HEK293 (cell line): ENCODE measurements at regions not wholly inside any gene's neighbourhood (a gene's known extent, or its start where the extent isn't known, plus 50 kb on each side); places are given as distances from the start of the nearest gene placed in this dataset.

Experiments
- CTCF ChIA-PET: fragments of 350-600 bp; formaldehyde crosslinking; extraction: SDS; loops from one replicate; lab custom pipeline; 2021; ENCODE audit warnings: antibody characterized with exemption; lab: Yijun Ruan, JAX
- POLR2A ChIA-PET: fragments of 300-600 bp; formaldehyde crosslinking; extraction: SDS; loops from one replicate; lab custom pipeline; 2020; ENCODE audit warnings: antibody characterized with exemption, inconsistent platforms; lab: Yijun Ruan, JAX
- H3K27ac ChIP-seq: fragments of 200-500 bp; sonication (Bioruptor generic); 2 replicates; pipeline ENCODE4 v1.5.1; 2014; ENCODE audit warnings: low read depth, low read length, control low read depth, inconsistent platforms; ENCODE audit errors: extremely low read depth
- H3K36me3 ChIP-seq, 2 experiments: fragments of 200-500 bp in 1 of 2; sonication (Bioruptor generic) in 1 of 2; 1 replicate in 1 of 2; 2 replicates in 1 of 2; pipeline ENCODE4 v1.5.1; 2014 to 2017; ENCODE audit warnings: inconsistent platforms in 2 of 2, low read length in 2 of 2; ENCODE audit not compliant: control insufficient read depth in 2 of 2, insufficient read depth in 1 of 2
- H3K4me1 ChIP-seq: fragments of 200-500 bp; sonication (Bioruptor generic); 2 replicates; pipeline ENCODE4 v1.5.1; 2014; ENCODE audit warnings: mild to moderate bottlenecking, low read length, inconsistent platforms; ENCODE audit not compliant: control insufficient read depth, insufficient read depth
- H3K4me3 ChIP-seq: 2 replicates; pipeline ENCODE4 v1.5.1; 2011; ENCODE audit warnings: low read depth, mild to moderate bottlenecking, control low read depth, low read length, moderate library complexity
- H3K9me3 ChIP-seq: fragments of 200-500 bp; sonication (Bioruptor generic); 2 replicates; pipeline ENCODE4 v1.5.1; 2014; ENCODE audit warnings: low read depth, low read length, inconsistent platforms; ENCODE audit not compliant: control insufficient read depth, insufficient read depth
- GFI1B ChIP-seq: fragments of 450-650 bp; formaldehyde crosslinking; IDR thresholded peaks from 2 replicates; pipeline ENCODE4 v1.5.1; 2016; ENCODE audit warnings: missing biosample characterization, missing genetic modification characterization
- KLF1 ChIP-seq: fragments of 450-650 bp; formaldehyde crosslinking; IDR thresholded peaks from 2 replicates; pipeline ENCODE4 v1.5.1; 2016; ENCODE audit warnings: missing biosample characterization, missing genetic modification characterization
- KLF9 ChIP-seq: fragments of 450-650 bp; formaldehyde crosslinking; IDR thresholded peaks from 2 replicates; pipeline ENCODE4 v1.5.1; 2016; ENCODE audit warnings: missing biosample characterization, missing genetic modification characterization, low read depth
- SCRT1 ChIP-seq: fragments of 450-650 bp; formaldehyde crosslinking; IDR thresholded peaks from 2 replicates; pipeline ENCODE4 v1.5.1; 2016; ENCODE audit warnings: missing biosample characterization, missing genetic modification characterization, borderline replicate concordance
- SCRT2 ChIP-seq: fragments of 450-650 bp; formaldehyde crosslinking; IDR thresholded peaks from 2 replicates; pipeline ENCODE4 v1.5.1; 2016; ENCODE audit warnings: missing biosample characterization, missing genetic modification characterization
- ZNF223 ChIP-seq: fragments of 450-650 bp; formaldehyde crosslinking; IDR thresholded peaks from 2 replicates; pipeline ENCODE4 v1.5.1; 2016; ENCODE audit warnings: missing biosample characterization, missing genetic modification characterization
- ZNF248 ChIP-seq: fragments of 450-650 bp; formaldehyde crosslinking; IDR thresholded peaks from 2 replicates; pipeline ENCODE4 v1.5.1; 2017; ENCODE audit warnings: missing biosample characterization, missing genetic modification characterization
- ZNF302 ChIP-seq: fragments of 450-650 bp; formaldehyde crosslinking; IDR thresholded peaks from 2 replicates; pipeline ENCODE4 v1.5.1; 2016; ENCODE audit warnings: missing biosample characterization, missing genetic modification characterization, low read depth
- ZNF311 ChIP-seq: fragments of 450-650 bp; formaldehyde crosslinking; IDR thresholded peaks from 2 replicates; pipeline ENCODE4 v1.5.1; 2017; ENCODE audit warnings: missing biosample characterization, missing genetic modification characterization, borderline replicate concordance
- ZNF324 ChIP-seq: fragments of 450-650 bp; formaldehyde crosslinking; IDR thresholded peaks from 2 replicates; pipeline ENCODE4 v1.5.1; 2016; ENCODE audit warnings: missing biosample characterization, missing genetic modification characterization
- ZNF341 ChIP-seq: fragments of 450-650 bp; formaldehyde crosslinking; IDR thresholded peaks from 2 replicates; pipeline ENCODE4; 2016; ENCODE audit warnings: low read depth, missing biosample characterization, missing genetic modification characterization
- ZNF354C ChIP-seq: fragments of 450-650 bp; formaldehyde crosslinking; IDR thresholded peaks from 2 replicates; pipeline ENCODE4 v1.5.1; 2016; ENCODE audit warnings: missing biosample characterization, missing genetic modification characterization, low read depth, borderline replicate concordance
- ZNF366 ChIP-seq: fragments of 450-650 bp; formaldehyde crosslinking; conservative IDR thresholded peaks from 2 replicates; pipeline ENCODE4 v1.5.1; 2016; ENCODE audit warnings: missing biosample characterization, missing genetic modification characterization
- ZNF37A ChIP-seq: fragments of 450-650 bp; IDR thresholded peaks from 2 replicates; pipeline ENCODE4 v1.5.1; 2018; ENCODE audit warnings: missing biosample characterization, missing genetic modification characterization
- ZNF549 ChIP-seq: fragments of 450-650 bp; IDR thresholded peaks from 2 replicates; pipeline ENCODE4 v1.5.1; 2018; ENCODE audit warnings: missing biosample characterization, missing genetic modification characterization, mild to moderate bottlenecking, inconsistent platforms, moderate library complexity
- ZNF571 ChIP-seq: fragments of 450-650 bp; formaldehyde crosslinking; IDR thresholded peaks from 2 replicates; pipeline ENCODE4 v1.5.0; 2017; ENCODE audit warnings: missing biosample characterization, missing genetic modification characterization
- ZNF623 ChIP-seq: fragments of 450-650 bp; formaldehyde crosslinking; IDR thresholded peaks from 2 replicates; pipeline ENCODE4 v1.5.1; 2016; ENCODE audit warnings: missing biosample characterization, missing genetic modification characterization
- ZNF626 ChIP-seq: fragments of 450-650 bp; sonication (Bioruptor Pico); formaldehyde crosslinking; IDR thresholded peaks from 2 replicates; pipeline ENCODE4 v1.5.1; 2018; ENCODE audit warnings: missing biosample characterization, missing genetic modification characterization, inconsistent platforms
- ZNF707 ChIP-seq: fragments of 450-650 bp; formaldehyde crosslinking; IDR thresholded peaks from 2 replicates; pipeline ENCODE4 v1.5.1; 2016; ENCODE audit warnings: missing biosample characterization, missing genetic modification characterization
- ZNF76 ChIP-seq: fragments of 450-650 bp; formaldehyde crosslinking; IDR thresholded peaks from 2 replicates; pipeline ENCODE4; 2016; ENCODE audit warnings: low read depth, missing biosample characterization, missing genetic modification characterization, borderline replicate concordance
- ZSCAN16 ChIP-seq: fragments of 450-650 bp; formaldehyde crosslinking; IDR thresholded peaks from 2 replicates; pipeline ENCODE4 v1.5.1; 2016; ENCODE audit warnings: missing biosample characterization, missing genetic modification characterization
- ZSCAN23 ChIP-seq: fragments of 450-650 bp; formaldehyde crosslinking; IDR thresholded peaks from 2 replicates; pipeline ENCODE4 v1.5.1; 2016; ENCODE audit warnings: missing biosample characterization, missing genetic modification characterization
- TF ChIP-seq, protein P1 (sequence below): fragments of 450-650 bp; formaldehyde crosslinking; optimal IDR thresholded peaks from 2 replicates; pipeline ENCODE3; 2016; ENCODE audit warnings: missing biosample characterization, mild to moderate bottlenecking, missing genetic modification characterization
- TF ChIP-seq, protein P2 (sequence below): fragments of 450-650 bp; formaldehyde crosslinking; IDR thresholded peaks from 2 replicates; pipeline ENCODE4 v1.5.1; 2016; ENCODE audit warnings: missing biosample characterization, missing genetic modification characterization

DNA sequence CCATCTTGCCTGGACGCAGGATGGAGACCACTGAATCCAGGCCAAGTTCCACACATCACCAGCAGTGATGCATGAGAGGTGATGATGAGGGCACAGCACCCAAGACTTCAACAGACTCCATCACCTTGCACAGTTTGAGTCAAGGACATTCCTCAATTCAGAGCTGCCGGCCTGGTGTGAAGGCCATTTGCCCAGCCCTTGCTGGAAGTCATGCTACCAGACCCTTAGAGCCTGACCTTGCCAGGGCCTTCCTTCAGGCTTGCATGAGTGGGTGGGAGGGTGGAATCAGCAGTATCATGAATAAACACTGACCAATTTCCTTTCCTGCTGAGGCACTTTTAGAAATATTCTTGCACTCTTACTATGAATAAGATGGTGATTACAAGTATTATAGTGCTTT, 130.2 kb upstream of the SSTR4 start:
- Histone ChIP-seq H3K9me3 (no peaks in the 10 kb centered on the region), H3K4me3 (no peak overlapping the region), H3K36me3 (no peaks in the 10 kb centered on the region), H3K27ac (no peak overlapping the region), H3K4me1 (no peaks in the 10 kb centered on the region)
- TF ChIP-seq ZNF366 (tag by site-specific recombination): no peak
- TF ChIP-seq, protein P1, sequence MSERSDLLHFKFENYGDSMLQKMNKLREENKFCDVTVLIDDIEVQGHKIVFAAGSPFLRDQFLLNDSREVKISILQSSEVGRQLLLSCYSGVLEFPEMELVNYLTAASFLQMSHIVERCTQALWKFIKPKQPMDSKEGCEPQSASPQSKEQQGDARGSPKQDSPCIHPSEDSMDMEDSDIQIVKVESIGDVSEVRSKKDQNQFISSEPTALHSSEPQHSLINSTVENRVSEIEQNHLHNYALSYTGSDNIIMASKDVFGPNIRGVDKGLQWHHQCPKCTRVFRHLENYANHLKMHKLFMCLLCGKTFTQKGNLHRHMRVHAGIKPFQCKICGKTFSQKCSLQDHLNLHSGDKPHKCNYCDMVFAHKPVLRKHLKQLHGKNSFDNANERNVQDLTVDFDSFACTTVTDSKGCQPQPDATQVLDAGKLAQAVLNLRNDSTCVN: no peak
- TF ChIP-seq, protein P2, sequence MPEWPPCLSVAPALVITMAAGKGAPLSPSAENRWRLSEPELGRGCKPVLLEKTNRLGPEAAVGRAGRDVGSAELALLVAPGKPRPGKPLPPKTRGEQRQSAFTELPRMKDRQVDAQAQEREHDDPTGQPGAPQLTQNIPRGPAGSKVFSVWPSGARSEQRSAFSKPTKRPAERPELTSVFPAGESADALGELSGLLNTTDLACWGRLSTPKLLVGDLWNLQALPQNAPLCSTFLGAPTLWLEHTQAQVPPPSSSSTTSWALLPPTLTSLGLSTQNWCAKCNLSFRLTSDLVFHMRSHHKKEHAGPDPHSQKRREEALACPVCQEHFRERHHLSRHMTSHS: no peak
- no peak for TF ChIP-seq ZSCAN16 (tag by site-specific recombination)
- TF ChIP-seq SCRT1 (tag by site-specific recombination): no peak
- TF ChIP-seq ZNF302 (tag by site-specific recombination): no peak
- TF ChIP-seq ZNF223 (tag by site-specific recombination): no peak
- TF ChIP-seq ZNF37A (tag by site-specific recombination): no peak
- TF ChIP-seq ZNF341 (tag by site-specific recombination): no peak
- no peak for TF ChIP-seq GFI1B (tag by site-specific recombination)
- no peak for TF ChIP-seq KLF9 (tag by site-specific recombination)
- TF ChIP-seq KLF1 (tag by site-specific recombination): no peak
- TF ChIP-seq ZNF354C (tag by site-specific recombination): no peak
- TF ChIP-seq ZNF623 (tag by site-specific recombination): no peak
- ChIA-PET POLR2A (no interaction called here), CTCF (no interaction called here)

DNA sequence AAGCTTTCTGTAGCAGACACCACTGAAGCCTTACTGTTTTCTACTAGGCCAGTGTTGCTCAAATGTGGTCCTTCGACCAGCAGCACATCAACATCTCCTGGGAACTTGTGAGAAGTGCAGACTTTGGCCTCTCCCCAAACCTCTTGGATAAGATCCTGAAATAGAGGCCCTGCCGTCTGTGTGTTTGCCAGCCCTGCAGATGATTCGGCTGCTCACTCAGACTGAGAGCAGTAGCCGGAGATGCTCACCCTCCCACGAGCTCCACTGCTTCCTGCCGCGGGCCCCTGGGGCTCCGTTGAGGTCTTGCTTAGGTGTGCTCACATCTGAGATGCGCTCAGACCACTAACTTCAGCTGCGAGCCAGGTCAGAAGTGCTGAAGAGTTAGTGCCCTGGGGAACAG, 129.5 kb upstream of the SSTR4 start:
- ChIA-PET CTCF (interaction anchor here (0.6 to 1.1 kb wide), 3 partner anchors 8 to 340 kb away, joined by 3 to 5 read pairs (median 3); no protein-coding TSS in a partner anchor), POLR2A (no interaction called here)
- H3K9me3 ChIP-seq: no peaks in the 10 kb centered on the region
- H3K4me1 ChIP-seq: no peaks in the 10 kb centered on the region
- TF ChIP-seq ZNF76 (tag by site-specific recombination) (no peak), ZSCAN23 (tag by site-specific recombination) (no peak), SCRT2 (no peak), ZNF707 (tag by site-specific recombination) (no peak), ZNF324 (no peak), ZNF549 (tag by site-specific recombination) (no peak), ZNF311 (tag by site-specific recombination) (no peak), ZNF571 (tag by site-specific recombination) (no peak), ZNF626 (tag by site-specific recombination) (no peak)
- no peaks in the 10 kb centered on the region for H3K36me3 ChIP-seq
- H3K4me3 ChIP-seq: no peak overlapping the region
- H3K27ac ChIP-seq: no peak overlapping the region

DNA sequence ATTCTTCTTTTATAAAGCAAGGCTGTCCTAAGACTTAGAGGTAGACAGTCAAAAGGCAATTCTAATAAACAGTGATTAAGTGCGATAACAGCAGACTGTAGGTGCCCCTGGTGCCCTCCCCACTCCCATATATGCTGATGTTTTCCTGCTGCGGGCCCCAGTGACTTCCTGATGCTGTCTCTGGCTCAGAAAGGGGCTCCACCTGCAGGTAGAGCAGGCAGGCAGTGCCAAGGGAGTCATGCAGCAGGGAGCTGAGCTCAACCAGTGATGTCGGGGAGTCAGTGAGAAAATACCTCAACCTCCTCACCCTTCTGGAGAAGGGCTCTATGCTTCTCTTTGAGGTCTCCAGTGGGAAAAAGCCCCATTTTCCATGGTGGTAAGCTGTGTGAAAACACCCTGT, 126.7 kb upstream of the SSTR4 start:
- CTCF ChIA-PET: interaction anchor here (0.6 kb wide), 2 partner anchors 54 to 407 kb away, joined by 3 read pairs; no protein-coding TSS in a partner anchor

More for the DNA sequence above, 126.7 kb upstream of the SSTR4 start:
- POLR2A ChIA-PET: no interaction called here
- no peaks in the 10 kb centered on the region for H3K36me3 ChIP-seq
- TF ChIP-seq KLF1 (tag by site-specific recombination) (no peak), ZNF248 (tag by site-specific recombination) (no peak)
- H3K4me1 ChIP-seq: no peaks in the 10 kb centered on the region
- H3K9me3 ChIP-seq: no peaks in the 10 kb centered on the region
- H3K27ac ChIP-seq: no peak overlapping the region
- no peak overlapping the region for H3K4me3 ChIP-seq
